ENCODE measurements at regions not wholly inside any gene's neighbourhood (a gene's known extent, or its start where the extent isn't known, plus 50 kb on each side); places are given as distances from the start of the nearest gene placed in this dataset.

DNA sequence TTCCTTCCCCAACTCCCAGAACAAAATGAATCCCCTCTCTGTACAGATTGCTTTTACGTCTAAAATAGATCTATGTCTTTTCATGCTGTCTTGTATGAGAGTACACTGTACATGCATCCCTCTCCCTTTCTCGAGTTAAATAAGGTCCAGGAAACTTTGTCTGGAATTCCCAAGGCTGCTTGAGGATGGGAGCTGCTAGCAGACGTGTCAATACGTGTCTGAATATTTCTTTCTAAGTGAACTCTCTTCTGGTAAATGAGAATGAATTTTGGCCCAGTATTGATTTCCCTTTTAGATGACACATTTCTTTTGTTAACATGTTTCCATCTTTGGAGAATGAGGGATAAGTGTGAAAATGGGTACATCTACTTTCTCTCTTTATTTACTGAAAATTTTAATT lies 59.6 kb upstream of the GAS1 start:
- H3K9ac ChIP-seq (ENCODE audit: low read length), result no peak overlapping the region
- H3K4me1 ChIP-seq (ENCODE audit: low read length), result no peaks in the 10 kb centered on the region
- H3K27ac ChIP-seq (ENCODE audit: low read length), result no peak overlapping the region
- TF ChIP-seq EZH2phosphoT487 (IDR thresholded peaks at IDR 0.05; ENCODE audit: low read depth), result no peak
- TF ChIP-seq, protein P1, sequence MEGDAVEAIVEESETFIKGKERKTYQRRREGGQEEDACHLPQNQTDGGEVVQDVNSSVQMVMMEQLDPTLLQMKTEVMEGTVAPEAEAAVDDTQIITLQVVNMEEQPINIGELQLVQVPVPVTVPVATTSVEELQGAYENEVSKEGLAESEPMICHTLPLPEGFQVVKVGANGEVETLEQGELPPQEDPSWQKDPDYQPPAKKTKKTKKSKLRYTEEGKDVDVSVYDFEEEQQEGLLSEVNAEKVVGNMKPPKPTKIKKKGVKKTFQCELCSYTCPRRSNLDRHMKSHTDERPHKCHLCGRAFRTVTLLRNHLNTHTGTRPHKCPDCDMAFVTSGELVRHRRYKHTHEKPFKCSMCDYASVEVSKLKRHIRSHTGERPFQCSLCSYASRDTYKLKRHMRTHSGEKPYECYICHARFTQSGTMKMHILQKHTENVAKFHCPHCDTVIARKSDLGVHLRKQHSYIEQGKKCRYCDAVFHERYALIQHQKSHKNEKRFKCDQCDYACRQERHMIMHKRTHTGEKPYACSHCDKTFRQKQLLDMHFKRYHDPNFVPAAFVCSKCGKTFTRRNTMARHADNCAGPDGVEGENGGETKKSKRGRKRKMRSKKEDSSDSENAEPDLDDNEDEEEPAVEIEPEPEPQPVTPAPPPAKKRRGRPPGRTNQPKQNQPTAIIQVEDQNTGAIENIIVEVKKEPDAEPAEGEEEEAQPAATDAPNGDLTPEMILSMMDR (IDR thresholded peaks at IDR 0.05; ENCODE audit: low read depth, low read length), result no peak
- H3K4me3 ChIP-seq (ENCODE audit: low read length), result no peak overlapping the region
- no peaks in the 10 kb centered on the region for H3K36me3 ChIP-seq (replicated peaks; ENCODE audit: low read depth, low read length)
- H3K9me3 ChIP-seq (ENCODE audit: insufficient read depth, low read length), result no peaks in the 10 kb centered on the region
- no peaks in the 10 kb centered on the region for H3K79me2 ChIP-seq (ENCODE audit: low read length)
- H2AFZ ChIP-seq (ENCODE audit: low read depth, low read length), result no peak overlapping the region
- H4K20me1 ChIP-seq (ENCODE audit: insufficient read depth, low read length), result no peaks in the 10 kb centered on the region
- H3K27me3 ChIP-seq (ENCODE audit: low read depth, low read length), result no peaks in the 10 kb centered on the region
- H3K4me2 ChIP-seq (ENCODE audit: low read length), result no peak overlapping the region

DNA sequence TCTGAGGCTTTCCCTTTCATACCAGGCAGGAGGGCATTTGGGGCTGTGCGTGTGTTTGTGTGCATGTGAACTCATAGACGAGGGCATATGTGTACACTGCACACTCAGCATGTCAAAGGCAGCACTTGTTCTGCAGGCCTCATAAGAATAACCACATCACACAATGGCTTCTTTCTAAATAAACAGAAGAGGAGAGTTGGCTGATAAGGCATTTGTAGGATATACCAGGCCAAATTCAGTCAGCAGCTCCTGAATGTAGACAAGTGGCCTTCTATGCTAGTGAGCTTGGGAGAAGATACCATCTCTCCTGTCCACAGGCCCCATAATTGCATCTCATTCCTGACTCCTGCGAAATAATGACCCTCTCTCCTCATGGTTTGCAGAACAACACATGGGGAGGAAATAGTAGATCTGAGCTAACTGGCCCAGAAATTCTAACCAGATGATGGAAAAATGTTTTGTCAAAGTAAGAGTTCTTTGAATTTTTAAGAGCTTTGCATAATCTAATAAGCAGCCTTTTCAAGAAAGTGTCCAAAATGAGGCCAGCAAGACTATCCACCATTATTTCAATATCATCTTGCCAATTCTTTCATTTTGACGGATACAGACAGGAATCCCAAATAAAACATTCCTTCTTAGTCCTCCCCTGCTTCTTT lies 60.5 kb upstream of the GAS1 start:
- Histone ChIP-seq H3K4me1 (ENCODE audit: low read length) (no peaks in the 10 kb centered on the region), H3K36me3 (replicated peaks; ENCODE audit: low read depth, low read length) (no peaks in the 10 kb centered on the region), H4K20me1 (ENCODE audit: insufficient read depth, low read length) (no peaks in the 10 kb centered on the region), H3K4me2 (ENCODE audit: low read length) (no peak overlapping the region), H3K27me3 (ENCODE audit: low read depth, low read length) (no peaks in the 10 kb centered on the region), H3K27ac (ENCODE audit: low read length) (no peak overlapping the region), H2AFZ (ENCODE audit: low read depth, low read length) (no peak overlapping the region), H3K9ac (ENCODE audit: low read length) (no peak overlapping the region), H3K9me3 (ENCODE audit: insufficient read depth, low read length) (no peaks in the 10 kb centered on the region), H3K79me2 (ENCODE audit: low read length) (no peaks in the 10 kb centered on the region), H3K4me3 (ENCODE audit: low read length) (no peak overlapping the region)
- TF ChIP-seq, protein P1 (IDR thresholded peaks at IDR 0.05; ENCODE audit: low read depth, low read length), result no peak
- TF ChIP-seq EZH2phosphoT487 (IDR thresholded peaks at IDR 0.05; ENCODE audit: low read depth), result no peak

DNA sequence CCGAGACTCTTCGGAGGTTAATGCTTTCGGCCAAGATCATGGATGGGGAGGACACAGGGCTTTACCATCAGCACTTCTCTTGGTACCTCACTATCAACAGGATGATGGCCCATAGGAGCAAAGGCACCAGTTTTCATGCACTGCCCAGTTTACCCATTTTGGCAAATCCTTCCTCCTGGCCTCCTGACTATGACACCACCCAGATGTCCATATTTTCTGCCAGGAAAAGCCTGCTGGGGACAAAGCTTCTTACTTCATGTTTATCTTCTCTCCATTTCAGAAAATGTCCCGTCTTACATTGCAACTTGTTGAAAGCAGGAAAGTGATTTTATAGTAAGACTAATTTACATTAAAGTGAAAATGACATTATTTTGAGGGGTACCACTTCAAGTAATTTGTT lies 61.4 kb upstream of the GAS1 start:
- Histone ChIP-seq H3K27ac (ENCODE audit: low read length) (no peak overlapping the region), H3K9ac (ENCODE audit: low read length) (no peak overlapping the region), H3K27me3 (ENCODE audit: low read depth, low read length) (no peaks in the 10 kb centered on the region), H3K9me3 (ENCODE audit: insufficient read depth, low read length) (no peaks in the 10 kb centered on the region), H3K36me3 (replicated peaks; ENCODE audit: low read depth, low read length) (no peaks in the 10 kb centered on the region), H3K4me1 (ENCODE audit: low read length) (no peaks in the 10 kb centered on the region), H2AFZ (ENCODE audit: low read depth, low read length) (no peak overlapping the region), H3K4me2 (ENCODE audit: low read length) (no peak overlapping the region), H4K20me1 (ENCODE audit: insufficient read depth, low read length) (no peaks in the 10 kb centered on the region), H3K79me2 (ENCODE audit: low read length) (no peaks in the 10 kb centered on the region), H3K4me3 (ENCODE audit: low read length) (no peak overlapping the region)
- TF ChIP-seq, protein P1 (IDR thresholded peaks at IDR 0.05; ENCODE audit: low read depth, low read length), result no peak
- no peak for TF ChIP-seq EZH2phosphoT487 (IDR thresholded peaks at IDR 0.05; ENCODE audit: low read depth)

DNA sequence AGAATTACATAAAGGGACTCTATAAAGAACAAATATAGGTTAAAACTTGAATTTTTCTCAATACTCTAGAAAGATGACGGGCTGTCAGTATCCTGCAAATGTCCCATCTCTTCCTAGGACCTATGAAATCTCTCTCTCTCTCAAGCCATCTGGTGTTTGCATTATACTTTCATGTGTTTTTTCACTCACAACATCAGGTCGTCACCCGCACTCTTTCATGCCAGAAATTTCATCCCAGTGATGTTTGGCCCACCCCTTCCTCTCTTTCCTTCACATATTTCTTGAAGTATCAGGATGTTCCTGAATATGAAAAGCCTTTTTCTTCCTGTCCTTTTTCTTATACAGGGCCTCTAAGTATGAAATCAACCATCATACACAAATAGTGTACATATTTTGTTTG lies 63.3 kb upstream of the GAS1 start:
- no peak overlapping the region for H3K9ac ChIP-seq (ENCODE audit: low read length)
- TF ChIP-seq EZH2phosphoT487 (IDR thresholded peaks at IDR 0.05; ENCODE audit: low read depth), result no peak
- no peaks in the 10 kb centered on the region for H3K27me3 ChIP-seq (ENCODE audit: low read depth, low read length)

More for the DNA sequence above, 63.3 kb upstream of the GAS1 start:
- no peak overlapping the region for H3K4me3 ChIP-seq (ENCODE audit: low read length)
- no peaks in the 10 kb centered on the region for H3K4me1 ChIP-seq (ENCODE audit: low read length)
- H3K27ac ChIP-seq (ENCODE audit: low read length), result no peak overlapping the region
- no peaks in the 10 kb centered on the region for H3K79me2 ChIP-seq (ENCODE audit: low read length)
- H2AFZ ChIP-seq (ENCODE audit: low read depth, low read length), result no peak overlapping the region
- no peaks in the 10 kb centered on the region for H3K36me3 ChIP-seq (replicated peaks; ENCODE audit: low read depth, low read length)
- H4K20me1 ChIP-seq (ENCODE audit: insufficient read depth, low read length), result no peaks in the 10 kb centered on the region
- H3K9me3 ChIP-seq (ENCODE audit: insufficient read depth, low read length), result no peaks in the 10 kb centered on the region
- no peak overlapping the region for H3K4me2 ChIP-seq (ENCODE audit: low read length)
